Smooth muscle cell (in vitro differentiated cells): ENCODE measurements at regions not wholly inside any gene's neighbourhood (a gene's known extent, or its start where the extent isn't known, plus 50 kb on each side); places are given as distances from the start of the nearest gene placed in this dataset.

Source experiments
- DNase-seq: peaks from one replicate; lab custom pipeline; 2025; ENCODE audit not compliant: unreplicated experiment; lab: John Stamatoyannopoulos, UW
- H2AFZ ChIP-seq: fragments of 200-600 bp; sonication (generic); 2 replicates; pipeline ENCODE4 v1.6.0; 2016; ENCODE audit warnings: antibody characterized with exemption, low read depth, mild to moderate bottlenecking
- H3F3A ChIP-seq: fragments of 200-600 bp; sonication (generic); 2 replicates; pipeline ENCODE4 v1.6.0; 2017; ENCODE audit warnings: antibody characterized with exemption, low read depth
- H3K27ac ChIP-seq: fragments of 200-600 bp; sonication (generic); 2 replicates; pipeline ENCODE4 v1.5.1; 2016; ENCODE audit warnings: low read depth, mild to moderate bottlenecking
- H3K27me3 ChIP-seq: fragments of 200-600 bp; sonication (generic); 2 replicates; pipeline ENCODE4 v1.6.1; 2016; ENCODE audit warnings: low read depth, mild to moderate bottlenecking
- H3K36me3 ChIP-seq: fragments of 200-600 bp; sonication (generic); 2 replicates; pipeline ENCODE4 v1.5.1; 2016; ENCODE audit warnings: low read depth
- H3K4me1 ChIP-seq: fragments of 200-600 bp; sonication (generic); 2 replicates; pipeline ENCODE4 v1.5.1; 2016; ENCODE audit warnings: low read depth
- H3K4me2 ChIP-seq: fragments of 200-600 bp; sonication (generic); 2 replicates; pipeline ENCODE4 v1.6.0; 2016; ENCODE audit warnings: mild to moderate bottlenecking
- H3K4me3 ChIP-seq: fragments of 200-600 bp; sonication (generic); 2 replicates; pipeline ENCODE4 v1.5.1; 2016; ENCODE audit warnings: mild to moderate bottlenecking
- H3K79me2 ChIP-seq: fragments of 200-600 bp; sonication (generic); 2 replicates; pipeline ENCODE4 v1.6.0; 2016; ENCODE audit warnings: low read depth, mild to moderate bottlenecking
- H3K9ac ChIP-seq: fragments of 200-600 bp; sonication (generic); 2 replicates; pipeline ENCODE4 v1.6.0; 2016; ENCODE audit warnings: low read depth
- H3K9me3 ChIP-seq: fragments of 200-600 bp; sonication (generic); replicated peaks from 2 replicates; pipeline ENCODE4 v1.5.1; 2016; ENCODE audit warnings: low read depth
- H4K20me1 ChIP-seq: fragments of 200-600 bp; sonication (generic); 2 replicates; pipeline ENCODE4 v1.6.0; 2016; ENCODE audit warnings: low read depth
- WGBS: methylation state at CpG from one replicate; pipeline ENCODE4 v1.1.7; 2016; ENCODE audit warnings: low lambda C conversion rate; 5-methylcytosine and 5-hydroxymethylcytosine counted together
- TF ChIP-seq, protein P1 (sequence below): fragments of 200-600 bp; sonication (generic); IDR thresholded peaks from 2 replicates; pipeline ENCODE4 v1.5.1; 2017; ENCODE audit warnings: borderline replicate concordance, mild to moderate bottlenecking, antibody characterized with exemption; ENCODE audit not compliant: insufficient read depth, poor library complexity, severe bottlenecking

DNA sequence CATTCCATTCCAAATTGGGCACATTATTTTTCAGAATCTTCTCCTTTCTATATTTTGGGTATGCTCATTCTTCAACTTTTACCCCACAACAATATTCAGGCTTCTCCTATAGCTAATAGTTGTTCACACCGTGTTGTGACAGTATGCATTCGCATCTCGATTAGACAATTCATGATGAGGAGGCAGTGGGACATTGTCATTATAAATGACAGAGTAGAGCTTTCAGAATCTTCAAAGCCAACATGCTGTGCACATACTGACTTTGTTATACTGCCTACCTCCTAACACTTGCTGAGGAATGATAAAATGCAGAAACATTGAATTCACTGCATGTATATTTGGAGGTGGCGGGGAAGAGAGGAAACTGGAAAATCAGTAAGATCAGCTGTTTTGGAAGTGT is 714.2 kb downstream of the SUCLG1 start:
- Histone ChIP-seq H3K4me2 (no peak overlapping the region), H3K4me1 (no peaks in the 10 kb centered on the region), H2AFZ (no peak overlapping the region), H3K27me3 (no peaks in the 10 kb centered on the region), H3K4me3 (no peak overlapping the region), H3K36me3 (no peaks in the 10 kb centered on the region), H3K9ac (no peak overlapping the region), H3K79me2 (no peaks in the 10 kb centered on the region), H4K20me1 (no peaks in the 10 kb centered on the region), H3K27ac (no peak overlapping the region), H3F3A (no peaks in the 10 kb centered on the region), H3K9me3 (peaks cover 6% of the 10 kb centered on the region)
- no peak for DNase-seq
- TF ChIP-seq, protein P1, sequence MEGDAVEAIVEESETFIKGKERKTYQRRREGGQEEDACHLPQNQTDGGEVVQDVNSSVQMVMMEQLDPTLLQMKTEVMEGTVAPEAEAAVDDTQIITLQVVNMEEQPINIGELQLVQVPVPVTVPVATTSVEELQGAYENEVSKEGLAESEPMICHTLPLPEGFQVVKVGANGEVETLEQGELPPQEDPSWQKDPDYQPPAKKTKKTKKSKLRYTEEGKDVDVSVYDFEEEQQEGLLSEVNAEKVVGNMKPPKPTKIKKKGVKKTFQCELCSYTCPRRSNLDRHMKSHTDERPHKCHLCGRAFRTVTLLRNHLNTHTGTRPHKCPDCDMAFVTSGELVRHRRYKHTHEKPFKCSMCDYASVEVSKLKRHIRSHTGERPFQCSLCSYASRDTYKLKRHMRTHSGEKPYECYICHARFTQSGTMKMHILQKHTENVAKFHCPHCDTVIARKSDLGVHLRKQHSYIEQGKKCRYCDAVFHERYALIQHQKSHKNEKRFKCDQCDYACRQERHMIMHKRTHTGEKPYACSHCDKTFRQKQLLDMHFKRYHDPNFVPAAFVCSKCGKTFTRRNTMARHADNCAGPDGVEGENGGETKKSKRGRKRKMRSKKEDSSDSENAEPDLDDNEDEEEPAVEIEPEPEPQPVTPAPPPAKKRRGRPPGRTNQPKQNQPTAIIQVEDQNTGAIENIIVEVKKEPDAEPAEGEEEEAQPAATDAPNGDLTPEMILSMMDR: no peak
- WGBS: 82% methylated on average over 4 of the region's 4 CpGs

DNA sequence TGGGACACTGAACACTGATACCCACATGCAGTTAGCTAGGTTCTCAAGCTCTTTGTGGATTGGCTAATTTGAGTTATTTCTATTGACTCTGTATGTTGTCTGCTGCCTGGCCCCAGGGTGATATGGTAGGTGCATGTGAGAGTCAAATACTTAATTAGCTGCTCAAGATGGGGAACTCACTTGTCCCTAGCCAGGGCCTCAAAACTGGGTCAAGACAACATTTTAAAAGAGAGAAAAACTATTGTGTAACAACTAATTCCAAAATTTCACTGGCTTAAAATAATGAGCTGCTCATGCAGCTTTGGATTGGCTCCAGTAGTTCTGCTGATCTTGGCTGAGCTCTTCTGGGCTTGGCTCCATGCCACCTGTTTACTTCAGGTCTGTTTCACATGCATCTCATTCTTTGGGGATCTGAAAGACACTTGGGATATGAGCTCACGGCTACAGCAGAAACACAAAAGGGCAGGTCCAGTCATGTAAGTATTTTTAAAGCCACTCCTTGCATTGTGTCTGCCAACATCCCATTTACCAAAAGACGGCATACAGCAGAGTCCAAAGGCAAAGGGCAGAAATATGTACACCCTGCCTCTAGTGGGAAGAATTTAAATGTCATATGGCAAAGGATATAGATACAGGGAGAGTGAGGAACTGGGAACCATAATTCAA is 716.8 kb downstream of the SUCLG1 start:
- Histone ChIP-seq H3K4me1 (no peaks in the 10 kb centered on the region), H3K9ac (no peak overlapping the region), H3K9me3 (peaks cover 6% of the 10 kb centered on the region), H3K27me3 (no peaks in the 10 kb centered on the region), H3K36me3 (no peaks in the 10 kb centered on the region), H4K20me1 (no peaks in the 10 kb centered on the region), H3K27ac (no peak overlapping the region), H3K4me2 (no peak overlapping the region), H3F3A (no peaks in the 10 kb centered on the region), H3K4me3 (no peak overlapping the region), H2AFZ (no peak overlapping the region), H3K79me2 (no peaks in the 10 kb centered on the region)
- WGBS: 91% methylated on average over 2 of the region's 2 CpGs
- no peak for DNase-seq
- TF ChIP-seq, protein P1: no peak

DNA sequence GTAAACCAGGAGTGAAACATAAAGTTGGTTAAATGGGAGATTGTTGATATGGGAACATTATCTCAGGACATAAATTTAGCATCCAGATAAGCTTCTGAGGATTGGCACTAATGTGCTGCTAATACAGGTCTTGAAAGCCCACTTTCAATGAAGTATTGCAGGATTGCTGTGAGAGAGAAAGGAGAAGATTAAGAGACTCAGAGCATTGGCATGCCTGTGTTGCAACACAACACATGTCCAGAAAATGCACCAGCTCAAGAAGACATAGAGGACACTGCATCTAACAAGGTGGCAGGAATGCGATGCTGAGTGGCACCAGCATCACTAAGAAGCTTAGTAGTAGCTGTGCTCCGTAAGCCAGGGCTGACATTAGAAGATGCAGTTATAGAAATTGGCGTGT is 728.9 kb downstream of the SUCLG1 start:
- no peak for DNase-seq
- Histone ChIP-seq H3K4me1 (no peaks in the 10 kb centered on the region), H3K9me3 (no peaks in the 10 kb centered on the region), H3F3A (no peaks in the 10 kb centered on the region), H3K9ac (no peak overlapping the region), H3K4me3 (no peak overlapping the region), H3K27ac (no peak overlapping the region), H4K20me1 (no peaks in the 10 kb centered on the region), H3K27me3 (no peaks in the 10 kb centered on the region), H3K79me2 (no peaks in the 10 kb centered on the region), H2AFZ (no peak overlapping the region), H3K36me3 (no peaks in the 10 kb centered on the region), H3K4me2 (no peak overlapping the region)
- TF ChIP-seq, protein P1: no peak
- 89% methylated on average over 3 of the region's 3 CpGs for WGBS

DNA sequence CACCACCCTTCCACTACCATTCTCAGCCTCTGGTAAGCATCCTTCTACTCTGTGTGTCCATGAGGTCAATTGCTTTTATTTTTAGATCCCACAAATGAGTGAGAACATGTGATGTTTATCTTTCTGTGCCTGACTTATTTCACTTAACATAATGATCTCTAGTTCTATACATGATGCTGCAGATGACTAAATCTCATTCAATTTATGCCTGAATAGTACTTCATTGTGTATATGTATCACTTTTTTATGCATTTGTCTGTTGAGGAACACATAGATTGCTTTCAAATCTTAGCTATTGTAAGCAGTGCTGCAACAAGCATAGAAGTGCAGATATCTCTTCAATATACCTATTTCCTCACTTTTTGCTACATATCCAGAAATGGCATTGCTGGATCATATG is 733.3 kb downstream of the SUCLG1 start:
- no peaks in the 10 kb centered on the region for H3K27me3 ChIP-seq
- H3K9ac ChIP-seq: no peak overlapping the region
- no peaks in the 10 kb centered on the region for H4K20me1 ChIP-seq
- no peaks in the 10 kb centered on the region for H3F3A ChIP-seq
- no peak overlapping the region for H3K4me2 ChIP-seq
- no peaks in the 10 kb centered on the region for H3K79me2 ChIP-seq
- H2AFZ ChIP-seq: no peak overlapping the region
- no peak overlapping the region for H3K27ac ChIP-seq
- H3K9me3 ChIP-seq: no peaks in the 10 kb centered on the region
- H3K4me3 ChIP-seq: no peak overlapping the region
- H3K4me1 ChIP-seq: no peaks in the 10 kb centered on the region
- no peaks in the 10 kb centered on the region for H3K36me3 ChIP-seq
- no peak for DNase-seq
- TF ChIP-seq, protein P1: no peak
